Endothelial cell of umbilical vein (primary cell): ENCODE measurements at regions not wholly inside any gene's neighbourhood (a gene's known extent, or its start where the extent isn't known, plus 50 kb on each side); places are given as distances from the start of the nearest gene placed in this dataset.

Source experiments
- BruUV-seq: library from RNA; stranded (reverse); fragments of 400-500 nt; replicated peaks from 2 replicates; lab custom pipeline; 2021; lab: Mats Ljungman, UMichigan
- CTCF ChIA-PET: fragments of 300-600, 350-600 bp; sonication (Branson Sonifier 250); formaldehyde crosslinking; loops from one replicate; lab custom pipeline; 2021; ENCODE audit warnings: antibody characterized with exemption, inconsistent platforms; lab: Charles Lee
- POLR2A ChIA-PET: fragments of 300-600, 350-600 bp; sonication (Branson Sonifier 250); formaldehyde crosslinking; loops from one replicate; lab custom pipeline; 2021; ENCODE audit warnings: antibody characterized with exemption, inconsistent platforms; lab: Charles Lee
- DNase-seq: peaks from one replicate; pipeline ENCODE4 v3.0.0-alpha.2; 2011; ENCODE audit warnings: low read depth, low spot score
- FAIRE-seq: peaks from 2 replicates; lab custom pipeline; 2011; peaks lifted over from hg19 to GRCh38; lab: Jason Lieb, UNC
- H2AFZ ChIP-seq: 2 replicates; pipeline ENCODE4 v1.6.0; 2012; ENCODE audit warnings: low read depth, low read length, control low read depth, inconsistent platforms
- H3K27ac ChIP-seq: 2 replicates; pipeline ENCODE4 v1.5.1; 2011; ENCODE audit warnings: low read depth, mild to moderate bottlenecking, control low read depth, low read length, moderate library complexity; ENCODE audit not compliant: insufficient read depth
- H3K27me3 ChIP-seq, 2 experiments: 2 replicates each; pipeline versions ENCODE4 v1.6.0 to v1.6.1; 2011; ENCODE audit warnings: low read length in 2 of 2, mixed read lengths in 1 of 2; ENCODE audit not compliant: control insufficient read depth in 2 of 2, insufficient read depth in 2 of 2
- H3K36me3 ChIP-seq, 2 experiments: 2 replicates in 1 of 2; 3 replicates in 1 of 2; pipeline ENCODE4 v1.5.1; 2011; ENCODE audit warnings: low read length in 2 of 2, mild to moderate bottlenecking in 1 of 2, moderate library complexity in 1 of 2; ENCODE audit not compliant: control insufficient read depth in 2 of 2, insufficient read depth in 2 of 2; ENCODE audit errors: extremely low read depth in 1 of 2
- H3K4me1 ChIP-seq: 3 replicates; pipeline ENCODE4 v1.5.1; 2011; ENCODE audit warnings: mild to moderate bottlenecking, low read length; ENCODE audit not compliant: control insufficient read depth, insufficient read depth; ENCODE audit errors: extremely low read depth
- H3K4me2 ChIP-seq: 2 replicates; pipeline ENCODE4 v1.6.1; 2011; ENCODE audit warnings: low read length, control low read depth, mixed read lengths; ENCODE audit not compliant: insufficient read depth
- H3K4me3 ChIP-seq, 3 experiments: fragments of 200-600 bp in 1 of 3; sonication (generic), shearing (Covaris generic) in 1 of 3; replicated peaks in 1 of 3; 2 replicates each; pipeline ENCODE4 v1.5.1; 2011 to 2016; ENCODE audit warnings: control low read depth in 3 of 3, low read length in 3 of 3, mild to moderate bottlenecking in 2 of 3, inconsistent platforms in 1 of 3, low read depth in 1 of 3, moderate library complexity in 1 of 3; ENCODE audit not compliant: insufficient read depth in 1 of 3
- H3K79me2 ChIP-seq: 2 replicates; pipeline ENCODE4 v1.6.0; 2012; ENCODE audit warnings: low read length, inconsistent platforms; ENCODE audit not compliant: control insufficient read depth, insufficient read depth
- H3K9ac ChIP-seq: replicated peaks from 2 replicates; pipeline ENCODE3; 2011; ENCODE audit warnings: low read length, control low read depth; ENCODE audit not compliant: insufficient read depth; ENCODE audit errors: extremely low read depth
- H3K9me1 ChIP-seq: replicated peaks from 3 replicates; pipeline ENCODE4 v1.6.0; 2011; ENCODE audit warnings: mild to moderate bottlenecking, low read length; ENCODE audit not compliant: control insufficient read depth, insufficient read depth; ENCODE audit errors: extremely low read depth
- H3K9me3 ChIP-seq: replicated peaks from 2 replicates; pipeline ENCODE4 v1.5.1; 2012; ENCODE audit warnings: low read length, inconsistent platforms; ENCODE audit not compliant: control insufficient read depth, insufficient read depth
- H4K20me1 ChIP-seq: replicated peaks from 2 replicates; pipeline ENCODE3; 2011; ENCODE audit warnings: mild to moderate bottlenecking, low read length; ENCODE audit not compliant: control insufficient read depth, insufficient read depth; ENCODE audit errors: extremely low read depth
- EZH2 ChIP-seq: IDR thresholded peaks from 2 replicates; pipeline ENCODE4 v1.6.1; 2012; ENCODE audit warnings: borderline replicate concordance, low read depth, mild to moderate bottlenecking, moderate library complexity, low read length, inconsistent platforms; ENCODE audit not compliant: severe bottlenecking
- FOS ChIP-seq: IDR thresholded peaks from 2 replicates; pipeline ENCODE4 v1.6.1; 2011; ENCODE audit warnings: mild to moderate bottlenecking, low read length, moderate library complexity, borderline replicate concordance; ENCODE audit not compliant: insufficient read depth
- GATA2 ChIP-seq: IDR thresholded peaks from 2 replicates; pipeline ENCODE4 v1.7.0; 2011; ENCODE audit warnings: low read depth, mild to moderate bottlenecking, moderate library complexity, mixed read lengths, low read length; ENCODE audit not compliant: insufficient read length, insufficient read depth
- JUN ChIP-seq: IDR thresholded peaks from 2 replicates; pipeline ENCODE4 v1.6.1; 2011; ENCODE audit warnings: borderline replicate concordance, low read depth; ENCODE audit not compliant: insufficient read length, insufficient read depth
- MYC ChIP-seq: IDR thresholded peaks from one replicate; pipeline ENCODE4 v1.6.1; 2011; ENCODE audit warnings: mild to moderate bottlenecking, low read depth, low read length
- POLR2A ChIP-seq: IDR thresholded peaks from 2 replicates; pipeline ENCODE4 v1.6.1; 2012; ENCODE audit warnings: low read depth, mild to moderate bottlenecking, control low read depth, low read length
- POLR2AphosphoS5 ChIP-seq: IDR thresholded peaks from 2 replicates; pipeline ENCODE4 v1.6.1; 2012; ENCODE audit warnings: low read depth, mild to moderate bottlenecking, control low read depth, low read length, moderate library complexity; ENCODE audit not compliant: insufficient read depth
- dilution Hi-C: fragments of 300-500 bp; cut with MboI; formaldehyde crosslinking; loops from one replicate; pipeline ENCODE4 v1.15.0; 2019; ENCODE audit warnings: low sequenced_read_pairs; ENCODE audit not compliant: extremely low pct_ligation_motif_present
- intact Hi-C: fragments of 100-400 bp; cut with micrococcal nuclease; formaldehyde crosslinking; loops from one replicate; pipeline ENCODE4 v1.10.0; 2022
- TF ChIP-seq, protein P1 (sequence below): IDR thresholded peaks from 2 replicates; pipeline ENCODE4 v1.6.1; 2011; ENCODE audit not compliant: insufficient read depth, insufficient read length
- TF ChIP-seq, protein P2 (sequence below), 2 donors: IDR thresholded peaks; 1 replicate in 1 of 2; 2 replicates in 1 of 2; pipeline ENCODE4 v1.5.1; 2011; ENCODE audit warnings: low read length in 2 of 2, mild to moderate bottlenecking in 2 of 2, moderate library complexity in 2 of 2, control low read depth in 1 of 2, inconsistent platforms in 1 of 2, low read depth in 1 of 2; ENCODE audit not compliant: insufficient read depth in 1 of 2; ENCODE audit errors: extremely low read depth in 1 of 2

DNA sequence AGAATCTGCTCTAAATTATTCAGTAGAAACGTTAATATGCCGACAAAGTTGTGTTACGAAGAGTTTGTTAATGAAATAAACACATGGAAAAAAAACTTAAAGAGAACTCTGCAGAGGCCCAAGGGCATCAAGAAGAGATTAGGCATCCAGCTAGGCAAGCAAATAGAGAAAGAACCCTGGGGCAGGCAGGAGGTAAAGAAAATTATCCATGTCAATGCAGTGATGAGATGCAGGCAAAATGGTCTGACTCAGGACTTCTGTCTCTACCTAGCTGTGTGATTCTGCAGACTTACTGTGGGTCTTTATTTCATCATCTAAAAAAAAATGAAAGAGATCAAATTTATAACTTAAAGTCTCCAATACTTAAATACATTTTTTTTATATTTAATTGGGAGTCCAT, 448.0 kb downstream of the HAO1 start:
- Histone ChIP-seq H3K27ac (no peak overlapping the region), H3K4me2 (no peak overlapping the region), H3K79me2 (no peaks in the 10 kb centered on the region), H3K4me1 (peaks cover 14% of the 10 kb centered on the region), H2AFZ (no peak overlapping the region), H3K27me3 (no peaks in the 10 kb centered on the region), H3K9me3 (peaks cover 3% of the 10 kb centered on the region), H3K9me1 (no peaks in the 10 kb centered on the region), H4K20me1 (no peaks in the 10 kb centered on the region), H3K9ac (no peak overlapping the region), H3K36me3 (no peaks in the 10 kb centered on the region), H3K4me3 (no peak overlapping the region)
- ChIA-PET CTCF (no interaction called here), POLR2A (no interaction called here)
- TF ChIP-seq POLR2AphosphoS5 (no peak), FOS (no peak)
- BruUV-seq: no TSS peak
- intact Hi-C loops (no loop called here), dilution Hi-C loops (no loop called here)
- DNase-seq: no peak
- no peak for FAIRE-seq

DNA sequence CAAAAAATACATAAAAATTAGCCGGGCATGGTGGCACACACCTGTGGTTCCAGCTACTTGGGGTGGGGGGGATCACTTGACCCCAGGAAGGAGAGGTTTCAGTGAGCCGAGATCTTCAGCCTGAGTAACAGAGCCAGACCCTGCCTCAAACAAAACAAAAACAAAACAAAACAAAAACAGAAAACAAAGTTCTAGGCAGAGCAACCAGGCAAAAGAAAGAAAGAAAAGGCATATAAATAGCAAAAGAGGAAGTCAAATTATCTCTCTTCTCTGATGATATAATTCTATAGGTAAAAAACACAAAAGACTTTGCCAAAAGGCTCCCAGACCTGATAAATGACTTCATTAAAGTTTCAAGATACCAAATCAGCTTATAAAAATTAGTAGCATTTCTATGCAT, 446.9 kb downstream of the HAO1 start:
- Histone ChIP-seq H3K9me3 (peaks cover 3% of the 10 kb centered on the region), H3K4me2 (no peak overlapping the region), H2AFZ (no peak overlapping the region), H3K27ac (no peak overlapping the region), H3K9me1 (no peaks in the 10 kb centered on the region), H3K79me2 (no peaks in the 10 kb centered on the region), H3K4me3 (no peak overlapping the region), H3K9ac (no peak overlapping the region), H4K20me1 (no peaks in the 10 kb centered on the region), H3K27me3 (no peaks in the 10 kb centered on the region), H3K4me1 (peaks cover 22% of the 10 kb centered on the region), H3K36me3 (no peaks in the 10 kb centered on the region)
- TF ChIP-seq, protein P1, sequence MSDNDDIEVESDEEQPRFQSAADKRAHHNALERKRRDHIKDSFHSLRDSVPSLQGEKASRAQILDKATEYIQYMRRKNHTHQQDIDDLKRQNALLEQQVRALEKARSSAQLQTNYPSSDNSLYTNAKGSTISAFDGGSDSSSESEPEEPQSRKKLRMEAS: no peak
- no peak for TF ChIP-seq POLR2A
- no peak for TF ChIP-seq JUN
- TF ChIP-seq EZH2: no peak
- TF ChIP-seq, protein P2, sequence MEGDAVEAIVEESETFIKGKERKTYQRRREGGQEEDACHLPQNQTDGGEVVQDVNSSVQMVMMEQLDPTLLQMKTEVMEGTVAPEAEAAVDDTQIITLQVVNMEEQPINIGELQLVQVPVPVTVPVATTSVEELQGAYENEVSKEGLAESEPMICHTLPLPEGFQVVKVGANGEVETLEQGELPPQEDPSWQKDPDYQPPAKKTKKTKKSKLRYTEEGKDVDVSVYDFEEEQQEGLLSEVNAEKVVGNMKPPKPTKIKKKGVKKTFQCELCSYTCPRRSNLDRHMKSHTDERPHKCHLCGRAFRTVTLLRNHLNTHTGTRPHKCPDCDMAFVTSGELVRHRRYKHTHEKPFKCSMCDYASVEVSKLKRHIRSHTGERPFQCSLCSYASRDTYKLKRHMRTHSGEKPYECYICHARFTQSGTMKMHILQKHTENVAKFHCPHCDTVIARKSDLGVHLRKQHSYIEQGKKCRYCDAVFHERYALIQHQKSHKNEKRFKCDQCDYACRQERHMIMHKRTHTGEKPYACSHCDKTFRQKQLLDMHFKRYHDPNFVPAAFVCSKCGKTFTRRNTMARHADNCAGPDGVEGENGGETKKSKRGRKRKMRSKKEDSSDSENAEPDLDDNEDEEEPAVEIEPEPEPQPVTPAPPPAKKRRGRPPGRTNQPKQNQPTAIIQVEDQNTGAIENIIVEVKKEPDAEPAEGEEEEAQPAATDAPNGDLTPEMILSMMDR (IDR thresholded peaks at IDR 0.05; ENCODE audit: extremely low read depth in 1 of 2, insufficient read depth in 1 of 2, low read depth in 1 of 2, low read length in 2 of 2): no peak
- TF ChIP-seq GATA2: no peak
- no peak for TF ChIP-seq MYC
- no peak for TF ChIP-seq POLR2AphosphoS5
- no peak for TF ChIP-seq FOS
- BruUV-seq: no TSS peak
- DNase-seq (no peak), FAIRE-seq (no peak)
- dilution Hi-C loops: no loop called here
- ChIA-PET CTCF (interaction anchor here (0.5 kb wide), 1 partner anchor 13 kb away, joined by 4 read pairs; no protein-coding TSS in a partner anchor), POLR2A (no interaction called here)
- intact Hi-C loops: no loop called here
